NCI-H510A treated with DMSO at 0.1 percent for 48 hours (cell line): ENCODE measurements at regions not wholly inside any gene's neighbourhood (a gene's known extent, or its start where the extent isn't known, plus 50 kb on each side); places are given as distances from the start of the nearest gene placed in this dataset.

Experiments used
- DNase-seq: peaks from one replicate; lab custom pipeline; 2025; lab: John Stamatoyannopoulos, UW

GRCh38 chr3:22594990-22595389 lies 608.1 kb upstream of the UBE2E2 start:
- DNase-seq: peak; percentile 24

DNA sequence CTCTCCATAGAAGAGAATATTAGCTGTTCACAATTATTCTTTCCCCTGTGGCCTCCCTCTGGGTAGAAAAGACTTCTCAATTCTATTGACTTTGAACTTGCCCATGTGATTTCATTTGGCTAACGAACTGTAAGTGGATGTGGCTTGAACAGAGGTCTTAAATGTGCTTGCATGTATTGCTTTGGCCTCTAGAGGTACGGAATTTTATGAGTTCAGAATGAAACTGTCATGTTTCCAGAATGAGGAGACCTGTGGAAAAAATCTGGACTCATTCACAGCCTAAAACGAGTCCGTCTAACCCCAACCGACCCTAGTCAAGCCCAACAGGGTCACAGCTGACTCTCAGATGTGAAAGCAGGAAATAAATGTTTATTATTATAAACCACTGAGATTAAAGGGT lies 596.7 kb upstream of the UBE2E2 start:
- DNase-seq: no peak

- DNase-seq: no peak
Measured at GRCh38 chr3:22606938-22607337, 596.2 kb upstream of the UBE2E2 start.

DNA sequence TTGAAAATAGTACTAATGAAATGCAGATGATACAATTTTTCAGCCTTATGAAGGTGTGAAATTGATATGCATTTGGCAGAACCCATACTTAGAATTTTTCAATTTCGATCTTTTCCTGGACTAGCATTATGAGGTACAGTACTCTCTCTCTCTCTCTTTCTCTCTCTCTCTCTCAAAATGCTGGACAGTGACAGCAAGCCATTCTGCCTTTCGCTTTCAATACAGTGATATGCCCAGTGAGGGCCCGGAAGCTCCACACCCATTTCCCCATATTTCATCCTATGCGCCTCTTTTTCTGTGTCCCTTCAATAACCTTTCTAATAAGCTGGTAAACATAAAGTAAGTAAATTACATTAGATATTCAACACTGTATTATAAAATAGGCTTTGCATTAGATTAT lies 595.0 kb upstream of the UBE2E2 start:
- DNase-seq: no peak

- no peak for DNase-seq
Measured at GRCh38 chr3:22608721-22609120, 594.4 kb upstream of the UBE2E2 start.

- no peak for DNase-seq
Measured at GRCh38 chr3:22609139-22609538, 594.0 kb upstream of the UBE2E2 start.

DNA sequence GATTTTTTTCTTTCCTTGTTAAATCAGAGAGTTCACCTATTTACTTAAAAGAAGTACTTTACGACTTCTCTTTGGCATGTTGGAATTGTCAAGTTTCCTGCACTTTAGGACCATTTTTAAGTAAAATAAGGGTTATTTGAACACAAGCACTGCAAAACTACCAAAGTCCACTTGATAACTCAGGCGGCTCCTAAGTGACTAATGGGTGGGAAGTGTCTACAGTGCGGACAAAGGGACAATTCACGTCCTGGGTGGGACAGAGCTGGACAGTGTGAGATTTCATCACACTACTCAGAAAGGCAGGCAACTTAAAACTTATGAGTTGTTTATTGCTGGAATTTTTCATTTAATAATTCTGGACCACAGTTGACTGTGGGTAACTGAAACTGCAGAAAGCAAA lies 590.2 kb upstream of the UBE2E2 start:
- no peak for DNase-seq

GRCh38 chr3:22615790-22616189 lies 587.3 kb upstream of the UBE2E2 start:
- no peak for DNase-seq

DNA sequence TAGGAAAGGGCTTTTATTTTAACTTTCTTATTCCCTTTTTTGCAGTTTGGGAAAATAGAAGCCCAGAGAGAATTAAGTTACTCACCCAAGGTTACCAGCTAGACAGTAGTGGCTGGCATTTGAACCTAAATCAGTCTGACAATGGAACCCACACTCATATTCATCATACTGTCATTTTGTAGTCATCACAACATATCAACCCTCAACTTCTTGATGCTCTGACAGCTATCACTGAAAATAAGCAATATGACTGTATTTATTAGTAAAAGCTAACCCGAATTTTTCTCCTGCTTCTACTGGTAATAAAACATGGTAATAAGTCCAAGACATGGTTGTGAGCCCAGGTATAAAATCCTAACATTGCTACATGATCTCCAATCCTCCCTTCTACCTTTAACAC lies 585.8 kb upstream of the UBE2E2 start:
- no peak for DNase-seq

- no peak for DNase-seq
Measured at GRCh38 chr3:22620498-22620897, 582.6 kb upstream of the UBE2E2 start.

DNA sequence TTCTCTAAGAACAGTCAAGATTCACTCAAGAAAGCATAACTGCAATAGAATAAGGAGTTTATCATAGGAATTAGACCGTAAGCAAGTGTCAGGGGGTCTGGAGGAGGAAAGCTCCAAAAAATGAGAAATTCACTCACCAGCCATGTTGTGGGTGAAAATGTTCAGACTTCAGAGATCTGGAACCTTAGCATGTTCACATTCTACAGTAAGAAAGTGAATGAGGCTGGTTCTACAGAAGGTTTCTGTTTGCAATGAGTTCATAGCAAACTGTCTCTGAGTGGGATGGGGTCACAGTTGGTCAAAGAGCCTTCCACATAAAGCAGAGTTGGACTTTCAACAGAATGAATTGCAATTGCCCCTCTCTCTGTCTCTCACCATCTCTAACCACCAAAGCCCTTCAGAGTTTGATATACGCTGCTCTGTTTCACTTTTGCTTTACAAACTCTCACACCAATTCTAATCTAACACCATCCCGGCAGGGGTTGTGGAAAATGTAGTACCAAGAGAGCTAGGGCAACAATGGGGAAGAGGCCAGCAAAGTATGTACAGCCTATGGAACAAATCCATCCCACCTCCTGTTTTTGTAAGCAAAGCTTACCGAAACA lies 581.8 kb upstream of the UBE2E2 start:
- DNase-seq: no peak

GRCh38 chr3:22627993-22628499 lies 575.1 kb upstream of the UBE2E2 start:
- DNase-seq: no peak

DNA sequence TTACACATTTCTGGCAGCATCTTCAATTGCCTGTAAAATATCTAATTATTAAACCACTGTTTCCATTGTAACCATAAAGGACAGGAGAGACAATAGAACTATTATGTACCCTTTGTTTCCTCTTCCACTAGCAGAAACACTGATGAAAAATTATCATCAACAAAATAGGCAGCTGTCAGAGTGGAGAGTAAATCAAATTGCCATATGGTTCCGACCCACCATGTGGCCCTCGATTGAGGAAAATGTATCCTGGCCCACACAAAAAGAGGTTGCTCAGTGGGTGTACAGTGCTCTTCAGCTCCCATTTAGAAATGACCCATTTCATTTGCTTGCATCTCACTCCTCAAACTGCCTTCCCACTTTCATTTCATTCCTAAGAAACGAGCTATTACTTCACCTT lies 570.6 kb upstream of the UBE2E2 start:
- no peak for DNase-seq

- no peak for DNase-seq
Measured at GRCh38 chr3:22634433-22634832, 568.7 kb upstream of the UBE2E2 start.

- DNase-seq: no peak
Measured at GRCh38 chr3:22659651-22660475, 543.3 kb upstream of the UBE2E2 start.

GRCh38 chr3:22660606-22661005 lies 542.5 kb upstream of the UBE2E2 start:
- DNase-seq: no peak

DNA sequence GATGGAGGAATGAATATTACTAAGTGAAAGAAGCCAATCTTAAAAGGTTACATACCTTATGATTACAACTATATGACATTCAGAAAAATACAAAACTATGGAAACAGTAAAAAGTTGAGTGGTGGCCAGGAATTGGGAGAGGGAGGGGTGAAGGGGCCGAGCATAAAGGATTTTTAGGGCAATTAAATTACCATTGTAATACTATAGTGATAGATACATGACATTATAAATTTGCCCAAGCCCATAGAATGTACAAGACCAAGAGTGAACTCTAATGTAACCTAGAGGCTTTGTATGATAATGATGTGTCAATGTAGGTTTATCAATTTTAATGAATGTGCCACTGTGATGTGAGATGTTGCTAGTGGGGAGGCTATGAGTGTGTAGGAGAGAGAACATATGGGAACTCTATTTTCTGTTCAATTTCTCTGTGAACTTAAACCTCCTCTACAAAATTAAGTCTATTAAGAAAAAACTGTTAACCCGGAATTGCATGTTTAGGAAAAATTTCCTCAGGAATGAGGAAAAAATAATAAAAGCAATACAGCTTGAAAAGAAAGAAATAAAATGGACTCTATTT lies 541.9 kb upstream of the UBE2E2 start:
- DNase-seq: no peak

DNA sequence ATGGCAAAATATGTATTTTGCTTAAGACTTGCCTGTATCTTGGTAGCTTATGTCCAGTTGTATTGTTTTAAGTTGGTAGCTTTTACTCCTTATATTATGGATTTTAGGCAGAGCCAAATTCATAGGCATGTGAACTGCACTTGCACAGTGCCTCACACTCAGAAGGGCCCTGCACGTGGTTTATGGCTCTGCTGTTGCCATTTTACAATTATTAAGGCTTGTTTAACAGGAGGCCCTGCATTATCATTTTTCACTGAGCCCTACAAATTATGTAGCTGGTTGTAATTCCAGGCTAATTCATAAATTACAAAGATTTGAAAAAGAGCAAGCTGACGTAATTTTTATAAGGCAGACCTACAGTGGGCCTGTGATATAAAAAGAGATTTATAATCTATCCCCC lies 537.6 kb upstream of the UBE2E2 start:
- no peak for DNase-seq

GRCh38 chr3:22666736-22667135 lies 536.4 kb upstream of the UBE2E2 start:
- no peak for DNase-seq

DNA sequence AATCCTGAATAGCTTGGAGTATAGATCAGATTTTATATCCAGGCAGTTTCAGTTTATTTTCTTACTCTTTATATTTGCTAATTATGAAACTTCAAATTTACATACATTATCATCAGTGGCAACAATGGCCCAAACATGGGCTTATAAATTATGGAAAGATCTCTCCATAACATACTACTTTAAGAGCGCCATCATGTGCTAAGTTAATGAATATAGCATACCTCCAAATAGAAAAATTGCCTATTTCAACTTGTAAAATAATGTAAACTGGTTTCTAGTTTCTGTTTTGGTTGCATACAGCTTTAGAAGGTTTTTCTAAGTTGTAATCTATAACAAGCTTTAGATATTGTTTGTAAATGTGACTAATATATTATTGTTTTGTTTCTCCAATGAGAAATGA lies 531.3 kb upstream of the UBE2E2 start:
- no peak for DNase-seq

- DNase-seq: no peak
Measured at GRCh38 chr3:22684739-22685138, 518.4 kb upstream of the UBE2E2 start.

DNA sequence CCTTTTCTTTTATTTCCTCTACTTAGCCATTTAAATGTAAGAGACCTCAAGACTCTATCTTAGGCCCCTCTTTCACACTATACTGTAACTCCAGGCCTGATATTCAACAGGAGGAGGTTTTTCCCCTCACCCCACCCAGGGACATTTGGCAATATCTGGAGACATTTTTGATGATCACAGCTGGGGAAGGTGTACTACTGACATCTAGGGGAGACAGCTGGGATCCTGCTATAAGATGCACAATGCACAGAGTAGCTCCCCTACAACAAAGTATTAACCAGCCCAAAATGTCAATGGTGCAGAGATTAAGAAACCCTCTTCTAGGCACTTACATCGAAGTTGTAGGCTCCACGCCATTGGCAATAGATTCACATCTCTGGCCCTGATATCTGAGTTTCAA lies 517.5 kb upstream of the UBE2E2 start:
- DNase-seq: no peak

GRCh38 chr3:22691407-22691806 lies 511.7 kb upstream of the UBE2E2 start:
- no peak for DNase-seq
